HepG2 (cell line): ENCODE measurements at regions not wholly inside any gene's neighbourhood (a gene's known extent, or its start where the extent isn't known, plus 50 kb on each side); places are given as distances from the start of the nearest gene placed in this dataset.

Experiments
- ATAC-seq: fragments of 200-7000 bp; cut with Tn5 transposase; 3 replicates; pipeline ENCODE4 v1.9.1; 2020; ENCODE audit warnings: mild to moderate bottlenecking, moderate library complexity
- BruUV-seq: library from RNA; stranded (reverse); fragments of 400-500 nt; replicated peaks from 2 replicates; lab custom pipeline; 2021; lab: Mats Ljungman, UMichigan
- CTCF ChIA-PET: fragments of 300-600 bp; formaldehyde crosslinking; extraction: SDS; loops from one replicate; lab custom pipeline; 2021; ENCODE audit warnings: low total read pairs, inconsistent platforms, low intra/inter-chr PET ratio; lab: Yijun Ruan, JAX
- POLR2A ChIA-PET: fragments of 350-600 bp; sonication (Branson Sonifier 250); formaldehyde crosslinking; loops from one replicate; lab custom pipeline; 2020; ENCODE audit warnings: antibody characterized with exemption, inconsistent platforms; lab: Yijun Ruan, JAX
- DNase-seq: peaks from one replicate; pipeline ENCODE4 v3.0.0-alpha.2; 2015; ENCODE audit warnings: low spot score
- FAIRE-seq: peaks from 3 replicates; lab custom pipeline; 2011; peaks lifted over from hg19 to GRCh38; lab: Jason Lieb, UNC
- H2AFZ ChIP-seq: one replicate; pipeline ENCODE4 v1.6.1; 2011; ENCODE audit warnings: low read length, inconsistent platforms
- H3K27ac ChIP-seq: fragments of 300-600 bp; 3 replicates; pipeline ENCODE4 v1.8.0; 2011; ENCODE audit warnings: mixed run types, mild to moderate bottlenecking, mixed read lengths, low read length, inconsistent platforms; ENCODE audit not compliant: insufficient read depth; ENCODE audit errors: extremely low read length
- H3K27me3 ChIP-seq, 2 experiments: fragments of 200-600 bp in 1 of 2; 2 replicates in 1 of 2; 3 replicates in 1 of 2; pipeline versions ENCODE4 v1.6.0 to v1.8.0; 2011; ENCODE audit warnings: low read length in 2 of 2, mild to moderate bottlenecking in 2 of 2, moderate library complexity in 2 of 2, inconsistent platforms in 1 of 2; ENCODE audit not compliant: insufficient read depth in 2 of 2, control insufficient read depth in 1 of 2
- H3K36me3 ChIP-seq, 2 experiments: fragments of 200-600 bp in 1 of 2; replicated peaks in 1 of 2; 2 replicates in 1 of 2; 3 replicates in 1 of 2; pipeline versions ENCODE4 v1.5.1 to v1.8.0; 2011; ENCODE audit warnings: low read length in 2 of 2, inconsistent platforms in 1 of 2; ENCODE audit not compliant: insufficient read depth in 2 of 2, control insufficient read depth in 1 of 2
- H3K4me1 ChIP-seq: 2 replicates; pipeline ENCODE4 v1.5.1; 2012; ENCODE audit warnings: low read length, inconsistent platforms; ENCODE audit not compliant: insufficient read depth
- H3K4me2 ChIP-seq: 2 replicates; pipeline ENCODE4 v1.6.0; 2011; ENCODE audit warnings: low read depth, low read length, inconsistent platforms
- H3K4me3 ChIP-seq, 3 experiments: fragments of 200-600 bp in 1 of 3; sonication (generic), shearing (Covaris generic) in 1 of 3; replicated peaks in 1 of 3; 2 replicates each; pipeline ENCODE4 v1.5.1; 2011 to 2016; ENCODE audit warnings: low read length in 3 of 3, inconsistent platforms in 2 of 3, low read depth in 2 of 3, mild to moderate bottlenecking in 2 of 3, control low read depth in 1 of 3, mixed read lengths in 1 of 3; ENCODE audit not compliant: insufficient read depth in 1 of 3
- H3K79me2 ChIP-seq: one replicate; pipeline ENCODE4 v1.6.1; 2011; ENCODE audit warnings: low read length, inconsistent platforms; ENCODE audit not compliant: insufficient read depth
- H3K9ac ChIP-seq: 2 replicates; pipeline ENCODE4 v1.6.0; 2011; ENCODE audit warnings: mild to moderate bottlenecking, low read depth, low read length, inconsistent platforms; ENCODE audit not compliant: insufficient read depth
- H3K9me3 ChIP-seq: 2 replicates; pipeline ENCODE4 v1.5.1; 2012; ENCODE audit warnings: mild to moderate bottlenecking, low read length
- H4K20me1 ChIP-seq: 2 replicates; pipeline ENCODE4 v1.6.0; 2011; ENCODE audit warnings: inconsistent platforms, mild to moderate bottlenecking, low read length, moderate library complexity; ENCODE audit not compliant: insufficient read depth
- FOXO1 ChIP-seq: sonication (generic); formaldehyde crosslinking; IDR thresholded peaks from 2 replicates; pipeline ENCODE4 v1.4.0; 2020; ENCODE audit warnings: missing genetic modification reagents
- HNF1A ChIP-seq, 2 experiments: sonication (generic) in 1 of 2; formaldehyde crosslinking in 1 of 2; IDR thresholded peaks; 2 replicates each; pipeline versions ENCODE4 v1.4.0 to v1.6.1; 2016 to 2020; ENCODE audit warnings: borderline replicate concordance in 1 of 2, low read depth in 1 of 2, mild to moderate bottlenecking in 1 of 2, missing genetic modification reagents in 1 of 2
- IRX3 ChIP-seq: sonication (generic); formaldehyde crosslinking; IDR thresholded peaks from 2 replicates; pipeline ENCODE4 v1.8.1; 2023; ENCODE audit warnings: mild to moderate bottlenecking, low read depth, missing genetic modification reagents, borderline replicate concordance
- ISX ChIP-seq: sonication (generic); formaldehyde crosslinking; conservative IDR thresholded peaks from 2 replicates; pipeline ENCODE4 v1.5.0; 2020; ENCODE audit warnings: missing genetic modification reagents
- KLF15 ChIP-seq: sonication (generic); formaldehyde crosslinking; IDR thresholded peaks from 2 replicates; pipeline ENCODE4 v1.8.1; 2023; ENCODE audit warnings: borderline replicate concordance, mild to moderate bottlenecking, inconsistent platforms, missing genetic modification reagents, mixed read lengths
- RAD51 ChIP-seq: fragments of 450-650 bp; IDR thresholded peaks from 2 replicates; pipeline ENCODE4 v1.6.1; 2016; ENCODE audit warnings: borderline replicate concordance
- RFX3 ChIP-seq: IDR thresholded peaks from 2 replicates; pipeline ENCODE4 v1.6.1; 2016; ENCODE audit warnings: missing biosample characterization, missing genetic modification reagents
- SKIL ChIP-seq: sonication (generic); formaldehyde crosslinking; IDR thresholded peaks from 2 replicates; pipeline ENCODE4 v1.8.0; 2022; ENCODE audit warnings: missing genetic modification reagents, mild to moderate bottlenecking, moderate library complexity, borderline replicate concordance
- TMF1 ChIP-seq: sonication (generic); formaldehyde crosslinking; IDR thresholded peaks from 2 replicates; pipeline ENCODE4 v1.8.1; 2022; ENCODE audit warnings: low read depth, missing genetic modification reagents
- ZNF317 ChIP-seq: sonication (generic); formaldehyde crosslinking; IDR thresholded peaks from 2 replicates; pipeline ENCODE4 v1.5.0; 2020; ENCODE audit warnings: mild to moderate bottlenecking, missing genetic modification reagents
- ZNF414 ChIP-seq: sonication (generic); formaldehyde crosslinking; IDR thresholded peaks from 2 replicates; pipeline ENCODE4 v1.5.0; 2020; ENCODE audit warnings: missing genetic modification reagents
- ZNF441 ChIP-seq: sonication (generic); formaldehyde crosslinking; IDR thresholded peaks from 2 replicates; pipeline ENCODE4 v1.7.0; 2021; ENCODE audit warnings: missing genetic modification reagents, borderline replicate concordance
- ZNF484 ChIP-seq: sonication (generic); formaldehyde crosslinking; IDR thresholded peaks from 2 replicates; pipeline ENCODE4 v1.5.1; 2020; ENCODE audit warnings: mild to moderate bottlenecking, low read depth, missing genetic modification reagents, borderline replicate concordance
- ZNF530 ChIP-seq: sonication (generic); formaldehyde crosslinking; IDR thresholded peaks from 2 replicates; pipeline ENCODE4 v1.5.0; 2020; ENCODE audit warnings: low read depth, mild to moderate bottlenecking, missing genetic modification reagents
- ZNF598 ChIP-seq: sonication (generic); formaldehyde crosslinking; IDR thresholded peaks from 2 replicates; pipeline ENCODE4 v1.5.1; 2020; ENCODE audit warnings: mild to moderate bottlenecking, missing genetic modification reagents, borderline replicate concordance
- ZNF619 ChIP-seq: sonication (generic); formaldehyde crosslinking; IDR thresholded peaks from 2 replicates; pipeline ENCODE4 v1.4.0; 2020; ENCODE audit warnings: mild to moderate bottlenecking, missing genetic modification reagents
- WGBS: methylation state at CpG from one replicate; pipeline ENCODE4 v1.1.6; 2017; ENCODE audit warnings: low lambda C conversion rate; 5-methylcytosine and 5-hydroxymethylcytosine counted together
- in situ Hi-C: cut with HindIII; loops from 2 replicates; pipeline ENCODE4 v1.10.0; 2017; ENCODE audit warnings: low pct_unique_long_range_greater_than_20kb; ENCODE audit not compliant: extremely low pct_ligation_motif_present
- intact Hi-C: fragments of 100-400 bp; cut with micrococcal nuclease; formaldehyde crosslinking; loops from one replicate; pipeline ENCODE4 v1.10.0; 2022; ENCODE audit not compliant: unreplicated experiment

GRCh38 chr1:84077476-84078107 is 66.5 kb upstream of the PRKACB start:
- H3K27ac ChIP-seq = peak overlapping the region; percentile 90
- DNase-seq = peak; percentile 47
- intact Hi-C loops = loop anchor here (1.0 to 10.0 kb wide), 5 partner anchors 12 to 495 kb away; partner anchors contain the start of genes CTBS and RPF1
- in situ Hi-C loops = no loop called here
- H3K79me2 ChIP-seq = peaks cover 17% of the 10 kb centered on the region
- POLR2A ChIA-PET = interaction anchor here (0.7 to 1.5 kb wide), 3 partner anchors 429 to 496 kb away, joined by 3 to 7 read pairs (median 4); partner anchors contain the start of genes CTBS, GNG5 and SPATA1
- H3K4me2 ChIP-seq = peak overlapping the region; percentile 84
- H3K9ac ChIP-seq = peak overlapping the region; percentile 92
- H3K36me3 ChIP-seq = no peaks in the 10 kb centered on the region
- peak overlapping the region; percentile 15 for H2AFZ ChIP-seq
- H4K20me1 ChIP-seq = no peaks in the 10 kb centered on the region
- H3K4me3 ChIP-seq = peak overlapping the region; percentile 89 to 99 (median 92)
- no peaks in the 10 kb centered on the region for H3K27me3 ChIP-seq
- peaks cover 26% of the 10 kb centered on the region for H3K4me1 ChIP-seq
- FAIRE-seq = no peak
- CTCF ChIA-PET = no interaction called here
- WGBS = 0% methylated on average over 13 of the region's 71 CpGs
- TSS peak; percentile 83 for BruUV-seq
- ATAC-seq = peak; percentile 94
- H3K9me3 ChIP-seq = no peaks in the 10 kb centered on the region
- TF ChIP-seq SKIL (CRISPR knock-in tag) (no peak), ZNF530 (no peak), RAD51 (no peak), ZNF619 (no peak), KLF15 (CRISPR knock-in tag) (0 out of 2 replicates have a peak, but pooled peaks have one; percentile 23), RFX3 (CRISPR knock-in tag) (no peak), TMF1 (CRISPR knock-in tag) (peak; percentile 72; the same call in 1 of the 2 replicates), FOXO1 (CRISPR knock-in tag) (no peak), ISX (no peak; the same call in 1 of the 2 replicates), ZNF441 (peak; percentile 56; the same call in 1 of the 2 replicates), ZNF484 (CRISPR knock-in tag) (no peak), HNF1A (IDR thresholded peaks at IDR 0.05; ENCODE audit: low read depth) (no peak), HNF1A (CRISPR knock-in tag; IDR thresholded peaks at IDR 0.05; ENCODE audit: borderline replicate concordance) (0 out of 2 replicates have a peak, but pooled peaks have one; percentile 12), ZNF414 (CRISPR knock-in tag) (peak; percentile 32; the same call in 1 of the 2 replicates), ZNF317 (peak; percentile 59; the same call in 1 of the 2 replicates), ZNF598 (peak; percentile 27), IRX3 (0 out of 2 replicates have a peak, but pooled peaks have one; percentile 63)
